Loucy (cell line): ENCODE measurements at regions not wholly inside any gene's neighbourhood (a gene's known extent, or its start where the extent isn't known, plus 50 kb on each side); places are given as distances from the start of the nearest gene placed in this dataset.

Source experiments
- CTCF ChIP-seq: fragments of 200-600 bp; sonication (generic); conservative IDR thresholded peaks from 2 replicates; pipeline ENCODE4 v1.5.1; 2014; ENCODE audit warnings: mild to moderate bottlenecking, antibody characterized with exemption, low read length
- EZH2phosphoT487 ChIP-seq: fragments of 200-600 bp; IDR thresholded peaks from 2 replicates; pipeline ENCODE4 v1.6.1; 2018; ENCODE audit warnings: antibody characterized with exemption, mild to moderate bottlenecking, moderate library complexity, borderline replicate concordance

GRCh38 chr18:23352042-23352441 is 101.0 kb upstream of the RIOK3 start:
- TF ChIP-seq CTCF (no peak), EZH2phosphoT487 (no peak)
